H1 (cell line): ENCODE measurements at regions not wholly inside any gene's neighbourhood (a gene's known extent, or its start where the extent isn't known, plus 50 kb on each side); places are given as distances from the start of the nearest gene placed in this dataset.

Experiments used
- ATF3 ChIP-seq: IDR thresholded peaks from 2 replicates; pipeline ENCODE4 v1.6.1; 2011; ENCODE audit warnings: low read depth, mild to moderate bottlenecking, low read length; ENCODE audit not compliant: insufficient read depth
- BACH1 ChIP-seq: IDR thresholded peaks from 2 replicates; pipeline ENCODE4 v1.6.1; 2012; ENCODE audit warnings: low read length, improper control_type of control experiment
- BRCA1 ChIP-seq: IDR thresholded peaks from 2 replicates; pipeline ENCODE4 v1.6.1; 2012; ENCODE audit warnings: low read depth, low read length, improper control_type of control experiment
- CHD7 ChIP-seq: fragments of 300-600 bp; sonication (generic); IDR thresholded peaks from 2 replicates; pipeline ENCODE4 v1.7.1; 2012; ENCODE audit warnings: low read length, moderate library complexity, mild to moderate bottlenecking, inconsistent platforms; ENCODE audit not compliant: insufficient replicate concordance
- EZH2 ChIP-seq: fragments of 200-600 bp; sonication (generic); IDR thresholded peaks from 2 replicates; pipeline ENCODE4 v1.7.1; 2012; ENCODE audit warnings: low read depth, mild to moderate bottlenecking, moderate library complexity, low read length, inconsistent platforms; ENCODE audit not compliant: severe bottlenecking
- JUN ChIP-seq: IDR thresholded peaks from 2 replicates; pipeline ENCODE4 v1.6.1; 2011; ENCODE audit warnings: low read depth, mild to moderate bottlenecking, improper control_type of control experiment, low read length
- KDM4A ChIP-seq: IDR thresholded peaks from one replicate; pipeline ENCODE4 v1.7.1; 2012; ENCODE audit warnings: low read depth, mild to moderate bottlenecking, moderate library complexity, low read length, inconsistent platforms; ENCODE audit not compliant: severe bottlenecking
- SP4 ChIP-seq: IDR thresholded peaks from 2 replicates; pipeline ENCODE4 v1.6.1; 2012; ENCODE audit warnings: low read length, inconsistent platforms

GRCh38 chr10:47070541-47070940 lies 159.3 kb downstream of the PTPN20 start (continued):
- no peak for TF ChIP-seq CHD7
- TF ChIP-seq EZH2 = no peak
- TF ChIP-seq SP4 = no peak
- no peak for TF ChIP-seq JUN
- TF ChIP-seq BACH1 = no peak
- no peak for TF ChIP-seq ATF3
- TF ChIP-seq BRCA1 = no peak
- TF ChIP-seq KDM4A = no peak
